WTC11 (cell line): ENCODE measurements at regions not wholly inside any gene's neighbourhood (a gene's known extent, or its start where the extent isn't known, plus 50 kb on each side); places are given as distances from the start of the nearest gene placed in this dataset.

Source experiments
- CREB1 ChIP-seq: sonication (generic); formaldehyde crosslinking; IDR thresholded peaks from 2 replicates; pipeline ENCODE4 v1.8.0; 2023; ENCODE audit warnings: mild to moderate bottlenecking, missing genetic modification reagents
- CREM ChIP-seq: sonication (generic); formaldehyde crosslinking; IDR thresholded peaks from 2 replicates; pipeline ENCODE4 v1.8.1; 2022; ENCODE audit warnings: mild to moderate bottlenecking, missing genetic modification reagents, moderate library complexity
- CTCF ChIP-seq: fragments of 200-600 bp; IDR thresholded peaks from 2 replicates; pipeline ENCODE4 v1.8.0; 2022; ENCODE audit warnings: antibody characterized with exemption
- E2F5 ChIP-seq: sonication (generic); formaldehyde crosslinking; IDR thresholded peaks from 2 replicates; pipeline ENCODE4 v1.8.1; 2022; ENCODE audit warnings: mild to moderate bottlenecking, moderate library complexity, missing genetic modification reagents
- KAT7 ChIP-seq: sonication (generic); formaldehyde crosslinking; IDR thresholded peaks from 2 replicates; pipeline ENCODE4 v1.8.1; 2023; ENCODE audit warnings: missing genetic modification reagents, mild to moderate bottlenecking, borderline replicate concordance
- MXD4 ChIP-seq: fragments of 250-450 bp; sonication (Bioruptor Pico); IDR thresholded peaks from 2 replicates; pipeline ENCODE4 v1.8.0; 2021; ENCODE audit warnings: mild to moderate bottlenecking, moderate library complexity, borderline replicate concordance
- NR2C2 ChIP-seq: sonication (generic); formaldehyde crosslinking; IDR thresholded peaks from 2 replicates; pipeline ENCODE4 v1.8.0; 2022; ENCODE audit warnings: mild to moderate bottlenecking, missing genetic modification reagents
- SP1 ChIP-seq: sonication (generic); formaldehyde crosslinking; conservative IDR thresholded peaks from 2 replicates; pipeline ENCODE4 v1.8.1; 2022; ENCODE audit warnings: missing genetic modification reagents
- USF1 ChIP-seq: sonication (generic); formaldehyde crosslinking; IDR thresholded peaks from 2 replicates; pipeline ENCODE4 v1.8.0; 2022; ENCODE audit warnings: mild to moderate bottlenecking, missing genetic modification reagents
- ZNF121 ChIP-seq: sonication (generic); formaldehyde crosslinking; IDR thresholded peaks from 2 replicates; pipeline ENCODE4 v1.8.0; 2023; ENCODE audit warnings: missing genetic modification reagents
- ZNF416 ChIP-seq: fragments of 250-450 bp; sonication (Bioruptor Pico); IDR thresholded peaks from 2 replicates; pipeline ENCODE4 v1.9.0; 2021; ENCODE audit warnings: mild to moderate bottlenecking, inconsistent platforms
- TF ChIP-seq, protein P1 (sequence below): sonication (generic); formaldehyde crosslinking; IDR thresholded peaks from 2 replicates; pipeline ENCODE4 v1.8.0; 2022; ENCODE audit warnings: mild to moderate bottlenecking, missing genetic modification reagents

GRCh38 chr16:13296206-13296605 is 394.8 kb downstream of the SHISA9 start:
- TF ChIP-seq NR2C2 (CRISPR knock-in tag) (no peak), CTCF (no peak), E2F5 (CRISPR knock-in tag) (no peak), ZNF416 (CRISPR knock-in tag) (no peak), CREB1 (CRISPR knock-in tag) (no peak), MXD4 (no peak), SP1 (CRISPR knock-in tag) (no peak), USF1 (CRISPR knock-in tag) (no peak), KAT7 (CRISPR knock-in tag) (no peak), ZNF121 (no peak), CREM (CRISPR knock-in tag) (no peak)
- TF ChIP-seq, protein P1, sequence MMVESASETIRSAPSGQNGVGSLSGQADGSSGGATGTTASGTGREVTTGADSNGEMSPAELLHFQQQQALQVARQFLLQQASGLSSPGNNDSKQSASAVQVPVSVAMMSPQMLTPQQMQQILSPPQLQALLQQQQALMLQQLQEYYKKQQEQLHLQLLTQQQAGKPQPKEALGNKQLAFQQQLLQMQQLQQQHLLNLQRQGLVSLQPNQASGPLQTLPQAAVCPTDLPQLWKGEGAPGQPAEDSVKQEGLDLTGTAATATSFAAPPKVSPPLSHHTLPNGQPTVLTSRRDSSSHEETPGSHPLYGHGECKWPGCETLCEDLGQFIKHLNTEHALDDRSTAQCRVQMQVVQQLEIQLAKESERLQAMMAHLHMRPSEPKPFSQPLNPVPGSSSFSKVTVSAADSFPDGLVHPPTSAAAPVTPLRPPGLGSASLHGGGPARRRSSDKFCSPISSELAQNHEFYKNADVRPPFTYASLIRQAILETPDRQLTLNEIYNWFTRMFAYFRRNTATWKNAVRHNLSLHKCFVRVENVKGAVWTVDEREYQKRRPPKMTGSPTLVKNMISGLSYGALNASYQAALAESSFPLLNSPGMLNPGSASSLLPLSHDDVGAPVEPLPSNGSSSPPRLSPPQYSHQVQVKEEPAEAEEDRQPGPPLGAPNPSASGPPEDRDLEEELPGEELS (CRISPR knock-in tag) = no peak
